ENCODE measurements at regions not wholly inside any gene's neighbourhood (a gene's known extent, or its start where the extent isn't known, plus 50 kb on each side); places are given as distances from the start of the nearest gene placed in this dataset.

- Histone ChIP-seq H3K36me3 (no peaks in the 10 kb centered on the region), H3K27me3 (no peaks in the 10 kb centered on the region), H3K27ac (no peak overlapping the region), H3K4me1 (no peaks in the 10 kb centered on the region), H3K9me3 (no peaks in the 10 kb centered on the region), H3K4me3 (replicated peaks in 1 of 3) (no peak overlapping the region)
- 80 to 84% methylated on average over 11 of the region's 11 CpGs for WGBS, 2 donors
- no peak for DNase-seq
- intact Hi-C loops (cut with DNase I): no loop called here
- TF ChIP-seq CTCF (IDR thresholded peaks at IDR 0.05) (no peak), POLR2A (IDR thresholded peaks at IDR 0.05) (no peak)
These were observed 315.3 kb upstream of the C1orf174 start for GRCh38 chr1:4215391-4215790.

- no peak overlapping the region for H3K27ac ChIP-seq
- TF ChIP-seq POLR2A (IDR thresholded peaks at IDR 0.05) (no peak), CTCF (IDR thresholded peaks at IDR 0.05) (no peak)
- H3K9me3 ChIP-seq: no peaks in the 10 kb centered on the region
- no peaks in the 10 kb centered on the region for H3K4me1 ChIP-seq
- H3K4me3 ChIP-seq (replicated peaks in 1 of 3): no peak overlapping the region
- intact Hi-C loops (cut with DNase I): no loop called here
- no peak for DNase-seq
- no peaks in the 10 kb centered on the region for H3K27me3 ChIP-seq
- H3K36me3 ChIP-seq: no peaks in the 10 kb centered on the region
These were observed 316.2 kb upstream of the C1orf174 start for GRCh38 chr1:4216231-4216630.

GRCh38 chr1:4218619-4219018 is 318.5 kb upstream of the C1orf174 start:
- intact Hi-C loops (cut with DNase I): no loop called here
- DNase-seq: no peak
- 93 to 94% methylated on average over 10 of the region's 10 CpGs for WGBS, 2 donors
- Histone ChIP-seq H3K36me3 (no peaks in the 10 kb centered on the region), H3K27ac (no peak overlapping the region), H3K4me1 (no peaks in the 10 kb centered on the region), H3K9me3 (no peaks in the 10 kb centered on the region), H3K27me3 (no peaks in the 10 kb centered on the region), H3K4me3 (replicated peaks in 1 of 3) (no peak overlapping the region)
- TF ChIP-seq CTCF (IDR thresholded peaks at IDR 0.05) (no peak), POLR2A (IDR thresholded peaks at IDR 0.05) (no peak)

GRCh38 chr1:4219111-4219510 is 319.0 kb upstream of the C1orf174 start:
- WGBS, 2 donors: 90% methylated on average over 11 of the region's 11 CpGs
- Histone ChIP-seq H3K27ac (no peak overlapping the region), H3K4me1 (no peaks in the 10 kb centered on the region), H3K9me3 (no peaks in the 10 kb centered on the region), H3K36me3 (no peaks in the 10 kb centered on the region), H3K27me3 (no peaks in the 10 kb centered on the region), H3K4me3 (replicated peaks in 1 of 3) (no peak overlapping the region)
- intact Hi-C loops (cut with DNase I): no loop called here
- TF ChIP-seq POLR2A (IDR thresholded peaks at IDR 0.05) (no peak), CTCF (IDR thresholded peaks at IDR 0.05) (no peak)
- no peak for DNase-seq

- whole genome bisulfite sequencing, 2 donors: 79 to 84% methylated on average over 4 to 5 of the region's 5 CpGs
- Histone ChIP-seq H3K27ac (no peak overlapping the region), H3K4me1 (no peaks in the 10 kb centered on the region), H3K4me3 (replicated peaks in 1 of 3) (no peak overlapping the region), H3K9me3 (no peaks in the 10 kb centered on the region), H3K27me3 (no peaks in the 10 kb centered on the region), H3K36me3 (no peaks in the 10 kb centered on the region)
- TF ChIP-seq POLR2A (IDR thresholded peaks at IDR 0.05) (no peak), CTCF (IDR thresholded peaks at IDR 0.05) (no peak)
- DNase-seq: no peak
- intact Hi-C loops (cut with DNase I): no loop called here
These were observed 319.8 kb upstream of the C1orf174 start for GRCh38 chr1:4219826-4220225.

Data from thyroid gland (tissue), 4 donors.